Left cardiac atrium (tissue), 4 donors: ENCODE measurements at regions not wholly inside any gene's neighbourhood (a gene's known extent, or its start where the extent isn't known, plus 50 kb on each side); places are given as distances from the start of the nearest gene placed in this dataset.
"Not testable (repeated sequence)": the region's sequence is repeated elsewhere in the genome, so short reads cannot be mapped to it uniquely, and the experiment has no call there.

Source experiments
- ATAC-seq, 2 donors: fragments of 200-7000 bp; cut with Tn5 transposase; one replicate each; pipeline ENCODE4 v1.9.1; 2020; ENCODE audit warnings: mild to moderate bottlenecking in 2 of 2, moderate library complexity in 2 of 2
- DNase-seq: peaks from one replicate; pipeline ENCODE4 v3.0.0-alpha.2; 2020
- intact Hi-C, 2 donors: fragments of 100-400 bp; cut with DNase I; formaldehyde crosslinking; loops; one replicate each; pipeline versions ENCODE4 v1.14.1 to v1.15.1; 2022 to 2023
- donor health status: DM: no; HTN: yes; CAD: no.
- donor health status: DM: no; HTN: yes; CAD: no; lungs with severe emphysema.
- donor health status: DM: yes; HTN: yes; CAD: no.
- donor health status: Dilated cardiomyopathy.

DNA sequence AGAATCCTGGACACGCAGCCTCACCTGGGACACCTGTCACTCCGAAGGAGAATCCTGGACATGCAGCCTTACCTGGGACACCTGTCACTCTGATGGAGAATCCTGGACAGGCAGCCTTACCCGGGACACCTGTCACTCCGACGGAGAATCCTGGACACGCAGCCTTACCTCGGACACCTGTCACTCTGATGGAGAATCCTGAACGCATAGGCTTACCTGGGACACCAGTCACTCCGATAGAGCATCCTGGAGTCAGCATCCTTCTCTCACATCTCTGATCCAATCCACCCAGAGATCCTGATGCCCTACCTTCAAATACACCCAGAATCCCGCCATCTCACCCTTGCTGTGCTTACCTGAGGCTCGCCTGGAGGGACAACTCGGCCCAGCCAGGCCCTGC lies 154.9 kb downstream of the NDUFA10 start:
- ATAC-seq (no peak), DNase-seq (no peak)
- intact Hi-C loops, result no loop called here

DNA sequence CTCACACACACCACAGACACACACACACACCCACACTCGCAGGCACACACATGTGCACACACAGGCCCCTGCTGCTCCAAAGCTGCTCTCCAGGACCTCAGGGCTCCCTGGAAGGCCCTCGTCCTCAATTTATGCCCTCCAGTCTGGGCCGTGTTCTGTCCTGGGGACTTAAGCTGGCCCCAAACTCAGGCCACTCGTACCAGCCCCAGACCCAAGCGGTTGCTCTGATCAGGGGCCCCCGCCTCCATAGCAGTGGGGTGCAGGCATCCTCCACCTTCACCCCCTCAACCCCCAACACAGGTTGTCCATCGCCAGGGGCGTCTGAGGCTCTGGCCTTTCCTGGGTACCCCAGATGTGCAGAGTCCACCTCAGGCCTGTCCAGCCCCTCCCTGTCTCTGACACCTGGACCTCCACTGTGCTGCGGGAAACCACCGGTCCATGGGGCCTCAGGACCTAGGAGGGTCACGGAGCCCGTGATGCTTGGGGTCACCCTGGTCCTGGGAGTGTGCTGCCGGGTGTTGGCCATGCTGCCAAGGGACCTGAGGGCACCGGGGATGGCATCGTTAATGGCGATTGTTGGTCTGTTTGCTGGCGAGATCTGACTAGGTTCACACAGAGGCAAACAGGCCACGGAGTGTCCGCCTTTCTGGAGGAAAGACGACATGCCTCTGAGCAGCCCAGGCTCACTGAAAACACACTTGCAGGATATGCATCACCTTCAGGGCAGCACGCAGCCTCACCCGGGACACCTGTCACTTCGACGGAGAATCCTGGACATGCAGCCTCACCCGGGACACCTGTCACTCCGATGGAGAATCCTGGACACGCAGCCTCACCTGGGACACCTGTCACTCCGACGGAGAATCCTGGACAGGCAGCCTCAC lies 155.6 kb downstream of the NDUFA10 start:
- ATAC-seq (no peak), DNase-seq (no peak)
- intact Hi-C loops, result no loop called here

DNA sequence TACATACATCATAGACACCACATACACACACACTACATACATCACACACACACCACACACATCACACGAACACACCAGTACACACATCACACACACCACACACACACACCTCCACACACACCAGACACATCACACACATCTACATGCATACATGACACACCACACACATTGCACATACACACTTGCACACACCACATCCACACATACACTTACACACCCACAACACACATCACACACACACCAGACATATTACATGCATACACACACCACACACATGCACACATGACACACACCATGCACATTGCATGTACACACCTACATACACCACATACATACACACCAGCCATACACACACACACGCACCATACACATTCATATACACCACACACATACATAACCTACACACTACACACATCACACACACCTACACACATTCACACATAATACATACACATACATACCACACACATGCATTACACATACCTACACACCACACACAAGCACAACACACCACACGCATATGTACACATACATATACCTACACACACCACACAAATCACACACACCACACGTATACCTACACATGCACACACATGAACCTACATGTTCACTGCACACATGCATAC lies 156.5 kb downstream of the NDUFA10 start:
- no peak for DNase-seq
- intact Hi-C loops, result no loop called here
- no peak for ATAC-seq

DNA sequence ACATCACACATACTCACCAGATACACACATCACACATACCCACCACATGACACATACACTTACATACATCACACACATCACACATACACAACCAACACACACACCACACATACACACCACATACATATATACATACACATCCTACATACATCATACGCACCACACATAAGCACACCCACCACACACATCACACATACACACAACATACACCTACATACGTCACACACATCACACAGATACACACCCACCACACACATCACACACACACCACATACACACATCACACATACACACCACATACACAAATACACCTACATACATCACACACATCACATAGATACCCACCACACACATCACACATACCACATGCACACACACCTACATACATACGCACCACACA lies 158.4 kb downstream of the NDUFA10 start:
- ATAC-seq (no peak), DNase-seq (no peak)
- intact Hi-C loops, result no loop called here

DNA sequence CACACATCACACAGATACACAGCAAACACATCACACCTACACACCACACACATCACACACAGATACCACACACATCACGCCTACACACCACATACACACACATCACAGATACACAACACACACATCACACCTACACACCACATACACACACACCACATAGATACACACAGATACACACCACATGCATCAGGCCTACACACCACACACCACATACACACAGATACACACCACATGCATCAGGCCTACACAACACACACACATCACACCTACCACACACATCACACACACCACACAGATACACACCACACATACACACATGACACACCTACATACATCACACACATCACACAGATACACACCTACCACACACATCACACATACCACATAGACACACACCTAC lies 158.8 kb downstream of the NDUFA10 start:
- DNase-seq, result no peak
- no peak for ATAC-seq
- intact Hi-C loops, result no loop called here

DNA sequence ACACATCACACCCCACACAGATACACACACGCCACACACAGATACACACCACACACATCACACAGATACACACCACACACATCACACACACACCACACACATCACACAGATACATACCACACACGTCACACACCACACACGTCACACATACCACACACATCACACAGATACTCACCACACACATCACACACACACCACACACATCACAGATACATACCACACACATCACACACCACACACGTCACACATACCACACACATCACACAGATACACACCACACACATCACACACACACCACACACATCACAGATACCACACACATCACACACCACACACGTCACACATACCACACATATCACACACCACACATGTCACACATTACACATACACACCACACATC lies 159.3 kb downstream of the NDUFA10 start:
- DNase-seq, intact Hi-C loops, ATAC-seq: not testable (repeated sequence)

DNA sequence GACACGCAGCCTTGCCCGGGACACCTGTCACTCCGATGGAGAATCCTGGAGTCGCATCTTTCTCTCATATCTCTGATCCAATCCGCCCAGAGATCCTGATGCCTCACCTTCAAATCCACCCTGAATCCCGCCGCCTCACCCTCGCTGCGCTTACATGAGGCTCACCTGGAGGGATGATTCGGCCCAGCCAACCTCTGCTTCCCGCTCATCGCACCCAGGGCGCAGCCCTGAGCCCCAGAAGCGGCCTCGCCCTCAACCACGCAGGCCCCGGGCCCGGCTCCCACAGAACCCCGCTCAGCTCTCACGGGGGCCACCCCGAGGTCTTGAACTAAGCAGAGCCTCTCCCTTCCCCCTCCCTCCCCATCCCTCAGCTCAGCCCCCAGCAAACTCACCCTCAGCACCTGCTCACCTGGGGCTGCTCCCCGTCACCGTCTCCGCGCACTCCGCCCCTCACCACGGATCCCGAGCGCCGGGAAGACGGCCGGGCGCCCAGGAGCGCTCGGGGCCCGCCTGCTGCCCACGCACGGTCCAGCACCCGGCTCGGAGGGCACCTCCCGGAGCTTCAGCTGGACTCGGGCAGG lies 160.0 kb downstream of the NDUFA10 start:
- intact Hi-C loops, result no loop called here
- ATAC-seq (no peak), DNase-seq (no peak)

DNA sequence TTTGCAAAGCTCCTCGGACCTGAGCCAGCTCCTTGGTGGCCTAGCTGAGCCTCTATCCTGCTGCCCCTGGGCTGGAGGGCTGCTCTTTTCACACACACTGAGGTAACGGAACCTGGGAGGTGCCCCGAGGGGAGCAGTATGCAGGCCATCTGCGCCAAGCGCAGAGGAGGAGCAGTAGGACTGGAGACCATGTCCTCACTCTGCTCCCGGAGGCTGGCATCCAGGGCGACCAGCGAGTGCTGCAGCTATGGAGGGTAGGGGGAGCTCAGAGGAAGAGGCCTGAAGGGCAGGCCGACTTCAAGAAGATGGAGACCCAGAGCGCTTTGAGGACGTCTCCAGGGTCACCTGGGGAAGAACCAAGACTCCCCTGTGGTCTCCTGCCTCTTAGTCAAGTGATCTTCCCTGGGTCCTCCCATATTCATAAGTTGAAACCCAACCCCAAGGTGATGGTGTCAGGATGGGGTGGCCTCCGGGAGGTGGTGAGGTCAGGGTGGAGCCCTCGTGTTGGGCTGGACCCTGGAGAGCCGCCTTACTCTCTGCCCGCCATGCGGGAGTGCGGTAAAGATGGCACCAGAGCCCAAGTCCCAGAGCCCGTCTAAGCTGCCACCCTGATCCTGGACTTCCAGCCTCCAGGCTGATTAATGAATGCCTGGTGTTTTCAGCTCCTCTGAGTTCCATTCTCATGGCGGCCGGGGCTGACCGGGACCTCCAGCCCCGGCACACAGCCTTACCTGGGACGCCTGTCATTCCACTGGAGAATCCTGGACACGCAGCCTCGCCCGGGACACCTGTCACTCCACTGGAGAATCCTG lies 160.7 kb downstream of the NDUFA10 start:
- ATAC-seq (no peak), DNase-seq (no peak)
- intact Hi-C loops, result no loop called here

DNA sequence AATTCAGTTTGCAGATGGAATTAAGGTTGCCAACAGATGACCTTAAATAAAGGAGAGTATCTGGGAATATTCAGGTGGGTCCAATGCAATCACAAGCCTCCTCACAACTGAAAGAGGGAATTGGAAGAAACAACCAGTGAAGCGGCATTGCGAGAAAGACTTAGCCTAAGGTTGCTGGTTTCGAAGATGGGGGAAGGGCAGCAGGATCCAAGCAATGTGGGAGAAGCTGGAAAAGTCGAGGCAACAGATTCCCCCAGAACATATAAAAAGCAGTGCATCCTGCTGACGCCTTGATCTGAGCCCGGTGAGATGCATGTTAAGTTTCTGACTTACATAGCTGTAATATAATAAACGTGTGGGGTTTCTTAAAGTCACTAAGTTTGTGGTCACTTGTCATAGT lies 162.5 kb downstream of the NDUFA10 start:
- intact Hi-C loops, result no loop called here
- DNase-seq, result no peak
- no peak for ATAC-seq

DNA sequence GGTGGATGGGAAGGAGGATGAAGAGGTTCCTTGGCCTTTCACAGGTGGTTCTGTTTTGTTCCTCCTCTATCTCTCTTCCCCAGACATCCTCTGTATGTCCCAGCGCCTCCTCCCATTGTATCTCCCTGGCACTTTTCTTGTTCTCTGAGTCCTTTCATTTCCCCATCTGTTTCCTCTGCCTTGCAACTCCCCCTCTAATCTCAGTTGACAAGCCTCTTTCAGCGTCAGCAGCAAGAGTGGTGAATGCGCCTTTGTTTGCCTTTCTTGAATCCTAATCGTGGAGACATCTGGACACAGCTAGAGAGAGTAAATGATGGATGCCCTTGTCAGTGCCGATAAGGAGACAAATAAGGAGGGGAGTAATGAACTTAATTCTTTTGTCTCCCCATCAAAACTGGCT lies 167.0 kb downstream of the NDUFA10 start:
- ATAC-seq (no peak), DNase-seq (no peak)
- intact Hi-C loops, result no loop called here

DNA sequence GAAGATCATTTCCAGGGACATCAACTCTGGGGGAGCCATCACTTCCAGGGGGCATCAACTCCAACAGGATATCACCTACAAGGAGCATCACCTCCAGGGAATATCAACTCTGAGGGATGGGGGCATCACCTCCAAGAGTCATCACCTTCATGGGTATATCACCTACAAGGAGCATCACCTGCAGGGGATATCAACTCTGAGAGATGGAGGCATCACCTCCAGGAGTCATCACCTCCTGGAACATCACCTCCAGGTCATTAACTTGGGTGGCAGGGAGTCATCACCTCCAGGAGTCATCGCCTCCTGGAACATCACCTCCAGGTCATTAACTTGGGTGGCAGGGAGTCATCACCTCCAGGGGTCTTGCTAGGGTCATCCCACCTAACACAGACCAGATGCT lies 167.6 kb downstream of the NDUFA10 start:
- intact Hi-C loops, result no loop called here
- DNase-seq (no peak), ATAC-seq (no peak)

DNA sequence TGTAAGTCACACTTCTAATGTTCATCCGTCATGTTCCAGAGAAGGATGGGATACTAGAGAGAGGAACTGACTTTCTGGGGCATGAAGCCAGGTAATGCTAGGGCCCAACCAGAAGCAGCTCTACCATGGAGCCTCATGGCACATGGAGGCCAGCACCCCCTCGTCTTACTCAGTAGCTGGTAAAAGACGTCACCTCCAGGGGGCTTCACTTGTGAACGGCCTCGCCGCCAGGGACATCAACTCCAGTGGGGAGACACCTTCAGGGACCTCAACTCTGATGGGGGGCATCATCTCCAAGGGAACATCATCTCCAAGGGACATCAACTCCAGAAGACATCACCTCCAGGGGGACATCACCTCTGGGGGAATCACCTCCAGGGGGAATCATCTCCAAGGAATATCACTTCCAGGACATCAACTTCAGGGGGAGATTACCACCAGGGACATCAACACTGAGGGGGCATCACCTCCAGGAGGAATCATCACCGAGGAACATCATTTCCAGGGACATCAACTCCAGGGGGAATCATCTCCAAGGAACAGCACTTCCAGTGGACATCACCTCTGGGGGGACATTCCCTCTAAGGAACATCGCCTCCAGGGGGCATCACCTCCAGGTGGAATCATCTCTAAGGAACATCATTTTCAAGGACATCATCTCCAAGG lies 168.4 kb downstream of the NDUFA10 start:
- no peak for DNase-seq
- ATAC-seq, result no peak
- intact Hi-C loops, result no loop called here

DNA sequence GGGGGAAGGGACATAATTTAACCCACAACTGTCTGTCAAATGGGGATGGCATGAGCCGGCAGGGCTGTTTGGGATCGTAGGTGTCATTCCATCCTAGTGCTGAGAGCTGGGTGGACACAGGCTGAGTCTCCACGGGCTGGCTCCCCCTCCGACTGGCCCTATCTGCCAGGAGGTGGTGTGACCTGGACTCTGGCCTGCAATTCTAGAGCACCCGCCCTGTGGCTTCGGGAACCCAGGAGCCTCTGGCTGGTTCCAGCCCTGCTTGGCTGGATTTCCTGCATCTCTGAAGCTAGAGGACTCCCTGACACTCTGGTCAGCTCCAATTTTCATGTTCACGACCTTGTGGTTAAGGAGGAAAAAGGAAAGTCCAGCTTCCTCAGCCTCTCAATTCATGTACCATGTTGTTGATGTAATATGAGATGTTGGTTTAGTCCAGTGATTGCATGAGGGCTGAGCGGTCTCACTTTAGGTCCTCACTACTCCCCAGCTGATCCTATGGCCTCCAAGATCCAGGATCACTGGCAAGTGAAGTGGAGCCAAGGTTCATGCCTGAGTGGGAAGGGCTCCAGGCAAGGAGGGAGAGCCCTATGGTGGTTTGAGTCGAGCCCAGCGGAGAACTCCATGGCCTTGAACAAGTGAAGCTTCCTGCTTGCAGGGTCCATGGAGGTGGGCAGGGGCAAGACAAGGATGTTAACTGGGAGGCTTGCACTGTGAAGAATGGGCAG lies 169.1 kb downstream of the NDUFA10 start:
- no peak for ATAC-seq
- intact Hi-C loops, result no loop called here
- no peak for DNase-seq

DNA sequence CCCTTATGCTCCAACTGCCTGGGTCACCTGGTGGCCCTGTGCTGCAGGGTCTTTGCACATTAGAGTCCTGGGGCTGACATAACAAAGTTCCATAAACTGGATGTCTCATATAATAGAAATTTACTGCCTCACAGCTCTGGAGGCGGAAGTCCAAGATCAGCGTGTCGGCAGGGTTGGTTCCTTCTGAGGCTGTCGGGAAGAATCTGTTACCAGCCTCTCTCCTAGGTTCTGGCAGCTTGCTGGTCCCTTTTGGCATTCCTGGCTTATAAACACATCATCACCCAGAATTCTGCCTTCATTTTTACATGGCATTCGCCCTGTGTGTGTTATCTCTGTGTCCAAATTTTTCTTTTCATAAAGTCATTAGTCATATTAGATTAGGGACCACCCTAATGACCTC lies 170.5 kb downstream of the NDUFA10 start:
- ATAC-seq (no peak), DNase-seq (no peak)
- intact Hi-C loops, result no loop called here

DNA sequence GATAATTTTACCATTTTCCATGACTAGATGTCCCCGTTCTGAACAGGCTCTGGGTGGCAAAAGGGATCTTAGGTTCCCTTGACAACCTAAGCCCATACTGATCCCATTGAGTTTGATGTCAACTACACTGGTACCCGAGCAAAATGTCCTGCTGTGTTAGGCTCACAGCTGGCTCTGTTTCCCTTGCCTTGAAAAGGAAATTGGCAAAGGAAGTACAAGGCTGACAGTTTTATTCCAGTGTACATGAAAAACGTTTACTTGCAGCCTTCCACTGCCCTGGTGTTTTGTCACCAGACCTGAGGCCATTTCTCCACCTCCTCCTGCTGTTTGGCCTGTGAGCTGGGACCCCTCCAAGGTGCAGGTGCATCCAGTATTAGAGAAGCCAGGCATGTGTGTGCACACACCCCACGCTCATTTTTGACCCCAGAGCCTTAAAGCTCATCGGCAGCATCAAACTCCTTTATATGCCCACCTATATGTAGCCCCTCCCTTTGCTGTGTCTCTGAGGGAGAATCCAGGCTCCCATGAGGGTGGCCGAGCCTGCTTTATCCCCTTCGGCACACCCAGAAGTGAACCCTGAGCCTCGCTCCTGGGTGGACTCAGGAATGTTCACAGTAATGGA lies 171.3 kb downstream of the NDUFA10 start:
- DNase-seq (no peak), ATAC-seq (no peak)
- intact Hi-C loops, result no loop called here

DNA sequence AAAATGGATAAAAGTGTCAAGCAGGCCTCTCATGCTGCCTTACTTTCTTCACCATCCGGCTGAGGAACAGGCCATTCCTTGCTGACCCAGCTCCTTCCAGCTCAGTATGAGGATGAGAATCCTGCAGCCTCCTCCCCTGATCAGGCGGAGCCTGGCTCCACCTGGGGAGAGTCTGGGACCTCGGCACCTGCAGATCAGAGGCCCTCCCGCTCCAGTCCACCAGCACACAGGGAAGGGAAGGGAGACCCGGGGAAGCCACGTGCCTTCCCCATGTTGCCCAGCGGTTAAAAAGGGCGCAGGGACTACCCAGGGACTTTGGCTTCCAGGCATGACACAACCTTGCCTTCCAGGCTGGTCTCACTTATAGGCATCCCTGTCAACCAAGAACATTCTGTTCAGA lies 172.0 kb downstream of the NDUFA10 start:
- ATAC-seq (no peak), DNase-seq (no peak)
- intact Hi-C loops, result no loop called here

DNA sequence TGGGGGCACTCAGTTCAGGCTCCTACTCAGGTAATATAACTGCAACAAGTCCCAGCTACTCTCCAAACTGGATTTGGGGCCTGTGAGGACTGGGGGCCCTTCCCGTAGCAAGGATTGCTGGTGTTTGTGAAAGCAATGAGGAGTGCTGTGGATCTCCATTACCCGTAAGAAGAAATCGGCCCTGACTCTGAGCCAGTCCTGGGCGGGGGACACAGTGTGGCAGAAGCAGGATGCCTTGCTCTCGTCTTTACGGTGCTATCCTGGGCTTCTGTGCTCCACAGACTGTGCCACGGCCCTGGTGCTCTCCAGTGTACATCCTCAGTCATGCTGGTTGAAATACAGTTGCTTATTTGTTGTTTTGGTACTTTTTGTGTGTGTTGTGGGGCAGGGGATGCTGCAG lies 172.9 kb downstream of the NDUFA10 start:
- intact Hi-C loops, result no loop called here
- no peak for DNase-seq
- no peak for ATAC-seq
